Esophagus squamous epithelium (tissue), 5 donors: ENCODE measurements at regions not wholly inside any gene's neighbourhood (a gene's known extent, or its start where the extent isn't known, plus 50 kb on each side); places are given as distances from the start of the nearest gene placed in this dataset.

Experiments
- DNase-seq: peaks from one replicate; lab custom pipeline; 2025; lab: John Stamatoyannopoulos, UW
- H3K27ac ChIP-seq, 4 donors: fragments of 200-600 bp; sonication (generic); one replicate each; pipeline ENCODE4 v1.5.1; 2016 to 2019; ENCODE audit warnings: mild to moderate bottlenecking in 1 of 4
- H3K27me3 ChIP-seq, 4 donors: fragments of 200-600 bp; sonication (generic); 1 replicate in 3 of 4; 2 replicates in 1 of 4; pipeline versions ENCODE4 v1.5.1 to v1.6.0; 2017 to 2021; ENCODE audit warnings: antibody characterized with exemption in 1 of 4
- H3K36me3 ChIP-seq, 3 donors: fragments of 200-600 bp; sonication (generic); one replicate each; pipeline ENCODE4 v1.5.1; 2016 to 2019
- H3K4me1 ChIP-seq, 3 donors: fragments of 200-600 bp; sonication (generic); one replicate each; pipeline ENCODE4 v1.5.1; 2017 to 2019
- H3K4me3 ChIP-seq, 4 donors: fragments of 200-600 bp; sonication (generic); 1 replicate in 3 of 4; 2 replicates in 1 of 4; pipeline ENCODE4 v1.5.1; 2016 to 2019; ENCODE audit warnings: mild to moderate bottlenecking in 2 of 4, moderate library complexity in 1 of 4
- H3K9me3 ChIP-seq, 3 donors: fragments of 200-600 bp; sonication (generic); one replicate each; pipeline ENCODE4 v1.5.1; 2016 to 2019
- CTCF ChIP-seq, 6 experiments: fragments of 450-650 bp in 4 of 6; fragments of 200-600 bp in 2 of 6; sonication (generic) in 2 of 6; IDR thresholded peaks; one replicate each; pipeline ENCODE4 v1.5.1; 2016 to 2019; ENCODE audit warnings: antibody characterized with exemption in 6 of 6, mild to moderate bottlenecking in 4 of 6, moderate library complexity in 4 of 6
- POLR2A ChIP-seq, 4 donors: fragments of 450-650 bp; IDR thresholded peaks; one replicate each; pipeline ENCODE4 v1.6.1; 2017; ENCODE audit warnings: antibody characterized with exemption in 4 of 4, mild to moderate bottlenecking in 4 of 4, moderate library complexity in 3 of 4
- WGBS, 2 donors: methylation state at CpG; one replicate each; pipeline ENCODE4 v1.1.5; 2018; 5-methylcytosine and 5-hydroxymethylcytosine counted together
- intact Hi-C: fragments of 100-400 bp; cut with DNase I; formaldehyde crosslinking; loops from one replicate; pipeline ENCODE4 v1.15.0; 2022
- donor health status: DM: yes; HTN: yes; CAD: no.

- H3K27ac ChIP-seq = no peak overlapping the region
- 63 to 79% methylated on average over 2 to 6 of the region's 6 CpGs for WGBS, 2 donors
Observed at GRCh38 chr11:69970785-69971535, 107.2 kb upstream of the ANO1 start.

GRCh38 chr11:69971741-69972140 is 106.4 kb upstream of the ANO1 start:
- H3K36me3 ChIP-seq = no peaks in the 10 kb centered on the region
- DNase-seq = no peak
- WGBS, 2 donors = 85 to 90% methylated on average over 10 to 11 of the region's 11 CpGs
- H3K4me3 ChIP-seq = no peak overlapping the region
- H3K27me3 ChIP-seq = peaks cover 0 to 79% (median 0%) of the 10 kb centered on the region in 4 donors
- no peaks in the 10 kb centered on the region for H3K9me3 ChIP-seq
- TF ChIP-seq POLR2A (IDR thresholded peaks at IDR 0.05) (no peak), CTCF (IDR thresholded peaks at IDR 0.05) (no peak)
- H3K27ac ChIP-seq = no peak overlapping the region
- intact Hi-C loops = no loop called here
- H3K4me1 ChIP-seq = no peaks in the 10 kb centered on the region

More at GRCh38 chr11:69970785-69971535, 107.2 kb upstream of the ANO1 start:
- no peaks in the 10 kb centered on the region for H3K9me3 ChIP-seq
- no peak overlapping the region for H3K4me3 ChIP-seq
- intact Hi-C loops = no loop called here
- no peaks in the 10 kb centered on the region for H3K4me1 ChIP-seq
- no peak for DNase-seq
- peaks cover 0 to 84% (median 0%) of the 10 kb centered on the region in 4 donors for H3K27me3 ChIP-seq
- no peak for TF ChIP-seq POLR2A (IDR thresholded peaks at IDR 0.05)
- no peak for TF ChIP-seq CTCF (IDR thresholded peaks at IDR 0.05)
- H3K36me3 ChIP-seq = no peaks in the 10 kb centered on the region

GRCh38 chr11:69972351-69972802 is 105.7 kb upstream of the ANO1 start:
- TF ChIP-seq CTCF (IDR thresholded peaks at IDR 0.05) = no peak
- no peak for TF ChIP-seq POLR2A (IDR thresholded peaks at IDR 0.05)
- no peaks in the 10 kb centered on the region for H3K36me3 ChIP-seq
- DNase-seq = no peak
- H3K4me3 ChIP-seq = no peak overlapping the region
- no peaks in the 10 kb centered on the region for H3K4me1 ChIP-seq
- H3K9me3 ChIP-seq = no peaks in the 10 kb centered on the region
- peaks cover 0 to 79% (median 0%) of the 10 kb centered on the region in 4 donors for H3K27me3 ChIP-seq
- WGBS, 2 donors = 52 to 59% methylated on average over 12 to 15 of the region's 15 CpGs
- H3K27ac ChIP-seq = no peak overlapping the region
- intact Hi-C loops = no loop called here

GRCh38 chr11:69974528-69974927 is 103.6 kb upstream of the ANO1 start:
- Histone ChIP-seq H3K9me3 (no peaks in the 10 kb centered on the region), H3K4me3 (no peak overlapping the region), H3K36me3 (no peaks in the 10 kb centered on the region), H3K4me1 (no peaks in the 10 kb centered on the region), H3K27me3 (peaks cover 0 to 75% (median 0%) of the 10 kb centered on the region in 4 donors), H3K27ac (no peak overlapping the region)
- intact Hi-C loops = no loop called here
- TF ChIP-seq CTCF (IDR thresholded peaks at IDR 0.05) (no peak), POLR2A (IDR thresholded peaks at IDR 0.05) (no peak)
- DNase-seq = no peak
- WGBS, 2 donors = 43 to 62% methylated on average over 2 of the region's 4 CpGs

- H3K27me3 ChIP-seq = peaks cover 0 to 74% (median 0%) of the 10 kb centered on the region in 4 donors
- H3K4me3 ChIP-seq = no peak overlapping the region
- H3K27ac ChIP-seq = no peak overlapping the region
- no peaks in the 10 kb centered on the region for H3K4me1 ChIP-seq
- intact Hi-C loops = no loop called here
- 75 to 85% methylated on average over 1 to 7 of the region's 7 CpGs for WGBS, 2 donors
- H3K36me3 ChIP-seq = no peaks in the 10 kb centered on the region
- DNase-seq = no peak
- TF ChIP-seq POLR2A (IDR thresholded peaks at IDR 0.05) (no peak), CTCF (IDR thresholded peaks at IDR 0.05) (no peak)
- no peaks in the 10 kb centered on the region for H3K9me3 ChIP-seq
Observed at GRCh38 chr11:69975822-69976221, 102.3 kb upstream of the ANO1 start.
